Upper lobe of left lung (tissue), 4 donors: ENCODE measurements at regions not wholly inside any gene's neighbourhood (a gene's known extent, or its start where the extent isn't known, plus 50 kb on each side); places are given as distances from the start of the nearest gene placed in this dataset.

Experiments
- EP300 ChIP-seq, 4 donors: sonication (generic); formaldehyde crosslinking; IDR thresholded peaks; one replicate each; pipeline ENCODE4 v1.5.1; 2017; ENCODE audit warnings: antibody characterized with exemption in 4 of 4, control low read depth in 2 of 4
- TF ChIP-seq, protein P1 (sequence below), 6 experiments: fragments of 450-650 bp in 4 of 6; fragments of 200-600 bp in 2 of 6; sonication (generic) in 2 of 6; IDR thresholded peaks; one replicate each; pipeline ENCODE4 v1.5.1; 2016 to 2019; ENCODE audit warnings: antibody characterized with exemption in 6 of 6

DNA sequence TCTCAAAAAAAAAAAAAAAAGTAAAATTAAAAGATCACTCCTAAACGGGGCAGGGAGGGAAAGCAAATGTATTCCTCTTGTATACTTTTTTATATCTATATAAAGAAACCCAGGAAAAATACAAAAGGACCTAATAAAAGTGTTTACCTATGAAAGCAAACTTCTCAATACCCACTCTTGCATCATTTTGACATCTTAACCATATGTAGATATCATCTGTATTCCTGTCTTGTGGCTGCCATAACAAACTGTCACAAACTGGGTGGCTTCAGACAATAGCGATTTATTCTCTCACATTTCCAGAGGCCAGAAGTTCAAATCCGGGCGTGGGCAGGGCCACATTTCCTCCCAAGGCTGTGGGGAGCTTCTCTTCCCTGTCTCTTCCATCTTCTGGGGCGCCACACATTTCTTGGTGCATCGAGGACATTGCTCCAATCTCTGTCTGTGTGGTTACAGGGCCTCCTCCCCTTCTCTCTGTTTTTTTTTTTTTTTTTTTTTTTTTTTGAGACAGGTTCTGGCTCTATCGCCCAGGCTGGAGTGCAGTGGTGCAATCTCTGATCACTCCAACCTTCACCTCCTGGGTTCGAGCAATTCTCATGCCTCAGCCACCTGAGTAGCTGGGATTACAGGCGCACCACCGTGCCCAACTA lies 58.4 kb upstream of the IL17B start:
- TF ChIP-seq, protein P1, sequence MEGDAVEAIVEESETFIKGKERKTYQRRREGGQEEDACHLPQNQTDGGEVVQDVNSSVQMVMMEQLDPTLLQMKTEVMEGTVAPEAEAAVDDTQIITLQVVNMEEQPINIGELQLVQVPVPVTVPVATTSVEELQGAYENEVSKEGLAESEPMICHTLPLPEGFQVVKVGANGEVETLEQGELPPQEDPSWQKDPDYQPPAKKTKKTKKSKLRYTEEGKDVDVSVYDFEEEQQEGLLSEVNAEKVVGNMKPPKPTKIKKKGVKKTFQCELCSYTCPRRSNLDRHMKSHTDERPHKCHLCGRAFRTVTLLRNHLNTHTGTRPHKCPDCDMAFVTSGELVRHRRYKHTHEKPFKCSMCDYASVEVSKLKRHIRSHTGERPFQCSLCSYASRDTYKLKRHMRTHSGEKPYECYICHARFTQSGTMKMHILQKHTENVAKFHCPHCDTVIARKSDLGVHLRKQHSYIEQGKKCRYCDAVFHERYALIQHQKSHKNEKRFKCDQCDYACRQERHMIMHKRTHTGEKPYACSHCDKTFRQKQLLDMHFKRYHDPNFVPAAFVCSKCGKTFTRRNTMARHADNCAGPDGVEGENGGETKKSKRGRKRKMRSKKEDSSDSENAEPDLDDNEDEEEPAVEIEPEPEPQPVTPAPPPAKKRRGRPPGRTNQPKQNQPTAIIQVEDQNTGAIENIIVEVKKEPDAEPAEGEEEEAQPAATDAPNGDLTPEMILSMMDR (IDR thresholded peaks at IDR 0.05) = no peak
- no peak for TF ChIP-seq EP300 (IDR thresholded peaks at IDR 0.05)
